ENCODE measurements at regions not wholly inside any gene's neighbourhood (a gene's known extent, or its start where the extent isn't known, plus 50 kb on each side); places are given as distances from the start of the nearest gene placed in this dataset.

DNA sequence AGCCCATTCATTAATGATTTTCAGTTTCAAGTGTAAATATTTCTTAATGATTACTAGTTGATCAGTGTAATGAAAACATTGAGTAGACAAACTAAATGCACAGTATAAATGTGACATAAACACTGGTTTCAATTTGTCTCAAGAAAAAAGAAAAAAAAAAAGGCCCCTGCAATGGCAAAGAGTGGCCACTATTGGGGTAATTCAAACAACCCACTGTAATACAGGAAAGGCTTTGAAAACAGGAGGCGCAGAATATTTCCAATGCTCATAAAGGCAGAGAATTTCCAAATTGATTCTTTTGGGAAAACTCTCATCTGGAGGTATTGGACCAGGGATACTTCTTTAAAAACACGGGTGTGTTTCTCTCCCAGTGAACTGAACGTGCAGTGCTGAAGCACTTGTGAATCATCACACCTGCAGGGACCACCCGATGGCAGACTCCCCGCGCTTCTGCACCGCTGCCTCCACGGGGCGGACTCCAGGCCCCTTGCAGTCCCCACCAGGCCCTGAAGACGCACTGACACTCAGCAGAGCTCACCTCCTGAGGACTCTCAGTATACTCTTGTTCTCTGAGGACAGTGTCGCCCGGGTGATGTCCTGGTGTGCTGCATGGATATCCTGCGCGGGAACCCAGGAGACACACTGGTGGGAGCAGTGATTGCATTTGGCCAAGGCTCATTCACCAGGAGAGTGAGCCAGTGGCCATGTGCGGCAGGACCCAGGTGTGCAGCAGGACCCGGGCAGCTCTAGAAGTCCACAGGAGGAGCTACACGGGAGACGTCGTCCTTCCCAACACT, 227.6 kb upstream of the IRX4 start:
- no peak for DNase-seq
- H3K27me3 ChIP-seq, result no peaks in the 10 kb centered on the region
- H3K36me3 ChIP-seq, result no peaks in the 10 kb centered on the region
- H3K9me3 ChIP-seq, result peaks cover 0 to 7% (median 4%) of the 10 kb centered on the region in 3 donors
- intact Hi-C loops (cut with DNase I; ENCODE audit: low total_unique reads) (no loop called here), in situ Hi-C loops (cut with MboI; ENCODE audit: low sequenced_read_pairs in 4 of 4) (no loop called here)
- no peak overlapping the region for H3K27ac ChIP-seq
- TF ChIP-seq, protein P1, sequence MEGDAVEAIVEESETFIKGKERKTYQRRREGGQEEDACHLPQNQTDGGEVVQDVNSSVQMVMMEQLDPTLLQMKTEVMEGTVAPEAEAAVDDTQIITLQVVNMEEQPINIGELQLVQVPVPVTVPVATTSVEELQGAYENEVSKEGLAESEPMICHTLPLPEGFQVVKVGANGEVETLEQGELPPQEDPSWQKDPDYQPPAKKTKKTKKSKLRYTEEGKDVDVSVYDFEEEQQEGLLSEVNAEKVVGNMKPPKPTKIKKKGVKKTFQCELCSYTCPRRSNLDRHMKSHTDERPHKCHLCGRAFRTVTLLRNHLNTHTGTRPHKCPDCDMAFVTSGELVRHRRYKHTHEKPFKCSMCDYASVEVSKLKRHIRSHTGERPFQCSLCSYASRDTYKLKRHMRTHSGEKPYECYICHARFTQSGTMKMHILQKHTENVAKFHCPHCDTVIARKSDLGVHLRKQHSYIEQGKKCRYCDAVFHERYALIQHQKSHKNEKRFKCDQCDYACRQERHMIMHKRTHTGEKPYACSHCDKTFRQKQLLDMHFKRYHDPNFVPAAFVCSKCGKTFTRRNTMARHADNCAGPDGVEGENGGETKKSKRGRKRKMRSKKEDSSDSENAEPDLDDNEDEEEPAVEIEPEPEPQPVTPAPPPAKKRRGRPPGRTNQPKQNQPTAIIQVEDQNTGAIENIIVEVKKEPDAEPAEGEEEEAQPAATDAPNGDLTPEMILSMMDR (IDR thresholded peaks at IDR 0.05 in 4 of 5, conservative IDR thresholded peaks at IDR 0.05 in 1 of 5), result no peak
- TF ChIP-seq POLR2A (IDR thresholded peaks at IDR 0.05), result no peak
- no peaks in the 10 kb centered on the region for H3K4me1 ChIP-seq
- H3K4me3 ChIP-seq, result no peak overlapping the region
- no peak for ATAC-seq

DNA sequence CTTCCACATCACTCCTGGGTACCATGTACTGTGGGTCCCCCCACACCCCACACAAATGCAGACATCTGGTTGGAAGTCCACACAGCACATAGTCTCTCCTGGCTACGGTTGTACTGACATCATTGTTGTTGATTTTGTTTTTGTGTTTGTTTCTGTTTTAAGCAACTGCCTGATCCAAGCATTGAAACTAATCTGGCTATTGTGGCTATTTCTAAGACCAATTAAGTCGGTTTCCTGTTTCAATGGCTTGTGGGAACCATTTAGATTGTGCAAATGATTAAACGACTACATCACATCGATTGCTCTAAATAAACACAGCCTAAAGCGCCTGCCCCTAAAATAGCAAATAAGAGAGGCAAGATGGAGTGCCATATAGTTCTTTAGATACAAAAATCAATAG, 226.8 kb upstream of the IRX4 start:
- H3K9me3 ChIP-seq, result peaks cover 0 to 7% (median 4%) of the 10 kb centered on the region in 3 donors

DNA sequence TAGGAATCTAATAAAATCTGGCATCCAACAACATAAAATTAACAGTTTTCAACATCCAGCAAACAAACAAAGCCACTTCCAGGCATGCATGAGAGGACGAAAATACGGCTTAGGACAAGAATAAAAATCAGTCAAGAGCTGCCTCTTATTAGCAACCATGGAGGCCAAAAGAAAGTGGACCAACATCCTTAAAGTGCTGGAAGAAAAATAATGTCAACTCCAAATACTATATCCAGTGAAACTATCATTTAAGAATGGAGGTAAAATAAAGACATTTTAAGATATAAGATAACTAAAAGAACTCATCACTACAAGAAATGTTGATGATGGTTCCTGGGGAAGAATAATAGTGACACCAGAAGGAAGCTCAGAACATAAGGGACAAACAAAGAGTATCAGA, 224.0 kb upstream of the IRX4 start:
- no peak for DNase-seq
- H3K27ac ChIP-seq, result no peak overlapping the region
- peaks cover 0 to 7% (median 4%) of the 10 kb centered on the region in 3 donors for H3K9me3 ChIP-seq
- TF ChIP-seq, protein P1 (IDR thresholded peaks at IDR 0.05 in 4 of 5, conservative IDR thresholded peaks at IDR 0.05 in 1 of 5), result no peak
- no peak for TF ChIP-seq POLR2A (IDR thresholded peaks at IDR 0.05)
- H3K36me3 ChIP-seq, result no peaks in the 10 kb centered on the region
- intact Hi-C loops (cut with DNase I; ENCODE audit: low total_unique reads), result no loop called here
- no peak for ATAC-seq
- no peak overlapping the region for H3K4me3 ChIP-seq
- in situ Hi-C loops (cut with MboI; ENCODE audit: low sequenced_read_pairs in 4 of 4), result no loop called here
- H3K27me3 ChIP-seq, result no peaks in the 10 kb centered on the region
- no peaks in the 10 kb centered on the region for H3K4me1 ChIP-seq

More for the DNA sequence above, 226.8 kb upstream of the IRX4 start:
- Histone ChIP-seq H3K27ac (no peak overlapping the region), H3K36me3 (no peaks in the 10 kb centered on the region), H3K4me1 (no peaks in the 10 kb centered on the region), H3K4me3 (no peak overlapping the region), H3K27me3 (no peaks in the 10 kb centered on the region)
- no peak for ATAC-seq
- in situ Hi-C loops (cut with MboI; ENCODE audit: low sequenced_read_pairs in 4 of 4) (no loop called here), intact Hi-C loops (cut with DNase I; ENCODE audit: low total_unique reads) (no loop called here)
- DNase-seq, result no peak
- no peak for TF ChIP-seq POLR2A (IDR thresholded peaks at IDR 0.05)
- TF ChIP-seq, protein P1 (IDR thresholded peaks at IDR 0.05 in 4 of 5, conservative IDR thresholded peaks at IDR 0.05 in 1 of 5), result no peak

DNA sequence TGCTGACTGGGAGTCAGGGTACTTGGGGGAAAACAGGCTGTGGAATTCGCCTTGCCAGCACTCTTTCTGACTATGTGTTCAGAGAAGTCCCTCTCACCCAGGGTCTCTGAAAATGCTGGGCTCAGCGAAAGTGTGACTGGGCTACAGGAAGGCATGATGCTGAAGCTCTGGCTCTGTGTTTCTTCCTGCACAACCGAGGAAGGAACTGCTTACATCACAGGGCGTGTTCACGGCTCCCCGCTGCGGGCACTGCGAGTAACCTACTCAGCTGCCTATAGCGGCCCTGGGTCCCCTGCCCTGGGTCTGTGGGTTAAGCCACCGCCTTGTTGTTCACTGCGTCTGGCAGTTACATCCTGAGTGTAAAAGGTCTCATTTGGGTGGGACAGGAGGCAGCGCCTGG, 222.4 kb upstream of the IRX4 start:
- no peak for TF ChIP-seq POLR2A (IDR thresholded peaks at IDR 0.05)
- TF ChIP-seq, protein P1 (IDR thresholded peaks at IDR 0.05 in 4 of 5, conservative IDR thresholded peaks at IDR 0.05 in 1 of 5), result no peak
- ATAC-seq (no peak), DNase-seq (no peak)
- Histone ChIP-seq H3K4me3 (no peak overlapping the region), H3K4me1 (no peaks in the 10 kb centered on the region), H3K27me3 (no peaks in the 10 kb centered on the region), H3K36me3 (no peaks in the 10 kb centered on the region), H3K27ac (no peak overlapping the region), H3K9me3 (peaks cover 0 to 7% (median 4%) of the 10 kb centered on the region in 3 donors)
- in situ Hi-C loops (cut with MboI; ENCODE audit: low sequenced_read_pairs in 4 of 4) (no loop called here), intact Hi-C loops (cut with DNase I; ENCODE audit: low total_unique reads) (no loop called here)
